ENCODE measurements at regions not wholly inside any gene's neighbourhood (a gene's known extent, or its start where the extent isn't known, plus 50 kb on each side); places are given as distances from the start of the nearest gene placed in this dataset.
"Not testable (repeated sequence)": the region's sequence is repeated elsewhere in the genome, so short reads cannot be mapped to it uniquely, and the experiment has no call there.

GRCh38 chr5:30581198-30581935, 612.1 kb upstream of the CDH6 start:
- DNase-seq = no peak

- no peak for DNase-seq
Observed at GRCh38 chr5:30574761-30575160, 618.7 kb upstream of the CDH6 start.

GRCh38 chr5:30572279-30572678, 621.2 kb upstream of the CDH6 start:
- DNase-seq = no peak

- no peak for DNase-seq
Observed at GRCh38 chr5:30561771-30562170, 631.7 kb upstream of the CDH6 start.

DNA sequence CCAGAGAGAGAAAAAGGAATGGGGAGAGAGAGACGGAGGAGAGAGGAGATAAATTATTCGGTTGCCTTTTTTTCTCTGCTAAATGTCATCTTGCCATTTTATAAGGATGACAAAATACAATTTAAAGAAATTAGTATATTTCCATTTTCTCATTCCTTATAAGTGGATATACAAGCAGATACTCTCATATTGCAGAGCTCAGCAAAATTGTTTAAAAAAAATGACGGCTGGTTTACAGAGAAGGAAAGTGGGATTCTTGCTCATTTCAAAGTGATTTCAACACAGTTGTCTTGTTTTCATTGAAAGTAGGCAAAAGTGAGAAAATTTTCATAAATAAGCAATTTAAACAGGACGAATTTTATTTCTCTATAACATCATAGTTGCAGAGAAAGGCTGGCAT, 641.9 kb upstream of the CDH6 start:
- DNase-seq = no peak

DNA sequence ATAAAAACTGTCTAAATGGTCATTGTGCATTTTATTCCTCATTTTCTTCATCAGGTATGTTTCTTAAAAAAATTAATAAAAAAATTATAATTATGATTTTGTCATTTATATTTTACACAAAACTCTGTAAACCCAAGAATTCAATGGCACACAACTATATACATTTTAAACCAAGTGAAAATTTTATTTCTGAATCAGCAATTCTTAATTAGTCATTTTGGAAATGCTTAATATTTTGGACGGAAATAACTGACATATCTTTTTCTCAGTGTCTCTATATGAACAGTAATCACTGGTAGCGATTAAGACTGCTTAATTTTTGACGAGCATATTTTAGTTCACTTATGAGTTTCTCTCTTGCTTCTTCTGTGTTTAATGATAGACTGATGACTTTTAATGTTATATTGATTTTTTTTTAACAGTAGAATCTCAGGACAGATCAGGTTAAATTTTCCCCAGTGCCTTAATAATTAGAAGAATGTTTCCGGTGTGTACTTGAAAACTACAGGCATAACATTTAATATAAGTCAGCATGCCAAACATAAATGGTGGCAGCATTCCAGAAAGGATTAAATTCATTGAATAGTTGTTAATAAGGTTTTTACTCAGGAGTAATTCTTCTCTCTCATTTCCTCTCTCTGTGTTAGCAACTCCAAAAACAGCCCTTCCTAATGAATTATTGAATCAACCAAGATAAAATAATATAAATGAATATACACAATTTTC, 644.7 kb upstream of the CDH6 start:
- no peak for DNase-seq

DNA sequence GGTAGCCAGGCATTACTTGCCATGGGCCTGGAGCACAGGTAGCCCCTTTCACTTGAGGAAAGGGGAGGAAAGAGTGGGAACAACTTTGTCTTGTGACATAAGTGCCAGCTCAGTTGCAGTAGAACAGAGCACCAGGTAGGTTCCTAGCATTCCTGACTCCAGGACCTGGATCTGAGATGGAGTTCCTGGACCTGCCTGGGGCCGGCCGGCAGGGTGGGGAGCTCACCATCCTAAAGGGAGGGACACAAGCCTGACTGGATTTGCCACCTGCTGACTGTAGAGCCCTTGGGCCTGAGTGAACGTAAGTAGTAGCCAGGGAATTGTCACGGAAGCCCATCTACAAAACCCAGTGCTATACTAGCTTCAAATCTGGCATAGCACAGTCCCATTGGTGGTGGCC, 653.3 kb upstream of the CDH6 start:
- DNase-seq = no peak

DNA sequence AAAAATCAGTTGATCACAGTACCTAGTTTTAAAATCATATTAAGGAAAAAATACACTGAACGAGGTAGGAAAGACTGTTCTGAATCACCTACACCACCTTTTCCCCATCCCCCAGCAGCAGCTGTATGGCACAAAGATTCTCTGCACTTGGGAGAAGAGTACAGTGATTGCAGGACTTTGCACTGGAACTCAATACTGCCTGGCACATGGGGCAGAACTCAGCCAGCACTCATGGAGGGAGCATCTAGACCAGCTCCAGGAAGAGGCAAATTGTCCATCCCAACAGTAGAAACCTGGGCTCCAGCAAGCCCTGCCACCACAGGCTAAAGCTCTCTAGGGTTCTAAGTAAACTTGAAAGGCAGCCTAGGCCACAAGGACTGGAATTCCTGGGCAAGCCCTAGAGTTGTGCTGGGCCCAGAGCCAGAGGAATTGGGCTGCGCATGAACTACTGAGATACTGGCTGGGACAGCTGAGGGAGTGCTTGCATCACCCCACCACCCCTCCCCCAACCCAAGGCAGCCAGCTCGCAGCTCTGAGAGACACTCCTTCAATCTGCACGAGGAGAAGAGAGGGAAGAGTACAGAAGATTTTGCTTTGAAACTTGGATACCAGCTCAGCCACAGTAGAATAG, 654.4 kb upstream of the CDH6 start:
- no peak for DNase-seq

GRCh38 chr5:30525353-30525752, 668.1 kb upstream of the CDH6 start:
- no peak for DNase-seq

GRCh38 chr5:30524428-30524827, 669.1 kb upstream of the CDH6 start:
- no peak for DNase-seq

DNA sequence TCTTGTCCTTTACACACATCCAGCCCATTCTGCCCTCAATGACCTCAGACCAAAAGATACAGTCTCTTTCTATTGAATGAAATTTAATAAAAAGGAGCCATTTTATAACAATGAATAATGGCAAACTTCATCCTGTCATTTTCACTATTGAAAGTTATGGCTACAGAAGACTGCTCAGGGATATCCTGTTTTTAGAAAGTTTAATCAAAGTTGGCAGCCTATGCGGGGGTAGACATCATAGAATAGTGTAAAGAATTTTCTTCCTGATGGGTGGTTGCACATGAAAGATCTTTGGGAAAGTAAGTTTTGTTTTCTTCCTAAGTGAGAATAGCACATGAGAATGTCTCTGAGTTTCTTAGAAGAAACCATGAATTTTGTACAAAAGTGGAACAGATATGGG, 670.4 kb upstream of the CDH6 start:
- DNase-seq = no peak

DNA sequence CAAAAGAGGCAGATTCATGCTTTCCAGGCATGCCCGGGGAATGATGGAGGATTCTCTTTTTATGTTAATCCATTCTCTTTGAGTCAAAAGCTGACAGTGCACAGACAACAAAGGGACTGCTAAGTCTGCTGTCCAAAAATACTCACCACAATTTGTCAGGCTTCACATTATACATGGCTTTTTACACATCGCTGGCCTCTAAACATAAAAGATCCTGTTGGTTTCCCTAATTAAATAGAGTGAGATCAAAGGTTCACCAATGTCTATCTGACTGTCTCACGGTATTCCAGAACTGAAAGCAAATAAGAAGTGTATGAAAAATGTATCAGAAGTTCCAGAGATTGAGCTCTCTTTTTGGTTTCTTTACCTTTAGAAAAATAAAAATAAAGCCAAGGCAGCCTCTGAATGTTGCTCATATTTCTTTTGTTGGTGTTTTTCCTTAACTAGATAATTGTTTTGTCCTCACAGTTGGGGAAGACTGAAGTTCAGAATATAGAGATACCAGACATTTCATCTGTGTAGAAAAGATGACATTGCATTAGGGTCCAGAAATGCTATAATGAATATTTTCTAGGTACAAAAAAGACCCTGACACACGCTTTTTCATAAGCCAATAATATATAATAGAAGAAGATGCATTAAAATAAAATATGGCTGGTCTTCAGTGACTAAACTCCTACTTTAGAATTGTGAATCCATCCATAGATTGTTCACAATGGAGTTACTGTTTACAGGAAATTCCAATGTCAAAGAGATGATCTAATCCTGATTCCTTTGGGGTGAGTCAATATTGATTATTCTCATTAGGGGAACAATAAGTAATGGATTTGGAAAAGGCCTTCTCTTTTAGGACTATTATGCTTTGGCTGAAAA, 688.2 kb upstream of the CDH6 start:
- DNase-seq = no peak

DNA sequence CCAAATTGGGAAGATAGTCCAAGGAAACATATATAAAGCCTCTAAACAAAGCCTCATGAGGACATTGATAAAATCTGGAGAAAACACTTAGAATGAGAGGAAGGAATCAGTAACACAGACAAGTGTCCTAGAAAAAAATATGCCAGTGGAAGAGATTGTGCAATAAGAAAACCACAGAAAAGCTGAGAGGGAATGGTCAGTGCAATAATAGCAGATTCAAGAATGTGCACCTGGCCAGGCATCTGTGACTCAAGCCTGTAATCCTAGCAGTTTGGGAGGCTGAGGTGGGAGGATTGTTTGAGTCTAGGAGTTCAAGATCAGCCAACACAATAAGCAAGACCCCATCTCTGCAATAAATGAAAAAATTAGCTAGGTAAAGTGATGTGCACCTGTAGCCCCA, 691.2 kb upstream of the CDH6 start:
- no peak for DNase-seq

GRCh38 chr5:30501065-30501464, 692.4 kb upstream of the CDH6 start:
- DNase-seq = no peak

DNA sequence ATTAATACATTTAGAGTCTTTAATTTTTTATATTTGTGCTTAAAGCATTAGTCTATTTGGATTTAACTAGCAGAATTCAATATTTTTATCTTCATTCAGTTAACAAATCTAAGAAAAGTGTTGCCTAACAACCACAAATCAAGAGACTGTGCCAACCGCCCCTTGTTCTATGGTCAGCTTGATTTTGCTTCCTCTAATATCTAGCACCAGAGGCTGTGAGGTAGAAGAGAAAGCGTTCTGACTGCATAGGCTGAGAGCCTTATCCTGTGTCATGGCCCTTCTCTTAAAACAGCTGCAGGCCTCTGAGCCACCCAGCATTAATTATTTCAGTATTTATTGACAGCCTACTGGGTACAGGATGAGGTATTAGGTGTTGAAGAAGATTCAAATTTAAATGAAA, 693.0 kb upstream of the CDH6 start:
- no peak for DNase-seq

DNA sequence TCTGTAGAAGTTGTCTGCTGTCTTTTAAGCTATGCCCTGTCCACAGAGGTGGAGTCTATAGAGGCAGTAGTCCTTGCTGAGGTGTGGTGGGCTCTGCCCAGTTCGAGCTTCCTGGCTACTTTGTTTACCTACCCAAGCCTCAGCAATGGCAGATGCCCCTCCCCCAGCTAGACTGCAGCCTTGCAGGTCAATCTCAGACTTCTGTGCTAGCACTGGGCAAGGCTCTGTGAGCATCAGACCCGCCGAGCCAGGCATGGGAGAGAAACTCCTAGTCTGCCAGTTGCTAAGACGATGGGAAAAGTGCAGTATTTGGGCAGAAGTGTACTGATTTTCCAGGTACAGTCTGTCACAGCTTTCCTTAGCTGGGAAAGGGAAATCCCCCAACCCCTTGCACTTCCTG, 694.1 kb upstream of the CDH6 start:
- DNase-seq = no peak

GRCh38 chr5:30498972-30499371, 694.5 kb upstream of the CDH6 start:
- DNase-seq = no peak

- not testable (repeated sequence) for DNase-seq
Observed at GRCh38 chr5:30498509-30498908, 695.0 kb upstream of the CDH6 start.

DNA sequence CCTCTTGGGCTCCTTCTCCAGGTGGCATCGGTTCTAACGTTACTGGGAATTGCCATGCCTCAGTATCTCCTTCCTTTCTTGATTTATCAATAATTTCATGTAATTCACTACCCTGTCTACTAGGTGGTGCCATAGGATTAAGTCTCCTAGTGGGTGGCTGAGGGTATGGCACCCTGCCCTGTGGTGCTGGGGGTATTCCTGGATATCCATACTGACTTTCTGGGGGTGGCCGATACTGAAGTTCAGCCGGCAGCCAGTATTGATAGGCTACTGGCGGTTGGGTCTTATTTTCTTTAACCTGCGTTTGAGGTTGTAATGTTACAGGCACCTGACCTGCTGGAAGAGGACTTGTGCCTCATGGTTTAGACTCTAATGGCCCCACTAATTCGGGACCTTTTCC, 699.4 kb upstream of the CDH6 start:
- not testable (repeated sequence) for DNase-seq

GRCh38 chr5:30479104-30479503, 714.4 kb upstream of the CDH6 start:
- no peak for DNase-seq

DNA sequence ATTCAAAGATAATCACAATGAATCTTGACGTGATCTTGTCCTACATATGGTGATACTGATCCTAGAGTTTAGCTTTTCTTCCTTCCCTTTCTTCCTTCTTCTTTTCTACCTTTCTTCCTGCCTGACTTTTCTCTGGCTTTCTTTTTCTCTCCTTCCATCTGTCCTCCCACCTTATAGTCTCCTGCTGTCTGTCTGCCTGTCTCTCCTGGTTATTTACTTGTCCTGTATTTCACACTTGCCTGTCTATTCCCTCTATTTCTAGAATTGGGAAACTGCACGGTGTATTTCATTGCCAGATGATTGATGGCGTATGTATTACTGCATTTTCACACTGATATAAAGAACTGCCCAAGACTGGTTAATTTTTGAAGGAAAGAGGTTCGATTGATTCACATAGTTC, 718.1 kb upstream of the CDH6 start:
- no peak for DNase-seq

DNA sequence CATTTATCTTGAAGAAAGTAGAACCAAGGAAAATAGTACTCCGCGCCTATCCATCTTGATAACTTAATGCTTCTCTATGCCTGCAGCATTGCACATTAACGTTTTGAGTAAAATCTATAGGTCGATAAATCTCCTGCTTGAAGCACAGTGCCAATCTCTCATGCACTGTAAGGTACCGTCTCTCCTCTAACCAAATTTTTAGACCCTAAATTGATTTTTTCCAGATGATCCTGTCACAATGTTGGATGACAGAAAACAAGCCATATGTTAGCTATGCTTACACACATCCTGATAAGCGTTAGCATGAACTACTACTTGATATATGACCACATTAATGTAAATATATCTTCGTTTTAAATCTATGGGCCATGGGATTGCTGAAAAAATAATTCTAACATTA, 723.8 kb upstream of the CDH6 start:
- DNase-seq = no peak

- no peak for DNase-seq
Observed at GRCh38 chr5:30458681-30459080, 734.8 kb upstream of the CDH6 start.

Data from DMS 273 treated with DMSO at 0.1 percent for 48 hours (cell line).